Right lobe of liver (tissue), 4 donors: ENCODE measurements at regions not wholly inside any gene's neighbourhood (a gene's known extent, or its start where the extent isn't known, plus 50 kb on each side); places are given as distances from the start of the nearest gene placed in this dataset.

Experiments used
- POLR2A ChIP-seq: fragments of 450-650 bp; IDR thresholded peaks from one replicate; pipeline ENCODE4 v1.6.1; 2017; ENCODE audit warnings: antibody characterized with exemption, mild to moderate bottlenecking
- TF ChIP-seq, protein P1 (sequence below), 4 donors: fragments of 200-600 bp in 3 of 4; fragments of 450-650 bp in 1 of 4; IDR thresholded peaks; one replicate each; pipeline versions ENCODE4 v1.5.1 to v1.8.0; 2016 to 2022; ENCODE audit warnings: antibody characterized with exemption in 4 of 4, mild to moderate bottlenecking in 2 of 4
- donor health status: DM: no; HTN: no; CAD: no.
- donor health status: DM: no; HTN: no; CAD: no.
- donor health status: DM: no; HTN: yes; CAD: no.

DNA sequence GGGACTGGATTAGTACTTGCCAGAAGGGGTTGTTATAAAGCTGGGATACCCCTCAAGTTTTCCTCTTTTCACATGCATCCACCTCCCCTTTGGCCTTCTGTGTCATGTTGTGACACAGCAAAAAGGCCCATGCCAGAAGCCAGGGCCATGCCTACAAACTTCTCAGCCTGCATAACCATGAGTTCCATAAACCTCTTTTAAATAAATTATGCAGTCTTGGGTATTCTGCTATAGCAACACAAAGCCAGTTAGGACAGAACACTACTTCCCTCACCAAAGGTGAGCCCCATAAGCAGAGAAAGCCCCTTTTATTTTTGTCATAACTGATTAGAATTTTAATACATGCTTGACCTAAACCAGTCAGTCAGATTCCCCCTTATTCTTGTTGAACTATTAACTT is 801.3 kb downstream of the DNAH5 start:
- TF ChIP-seq, protein P1, sequence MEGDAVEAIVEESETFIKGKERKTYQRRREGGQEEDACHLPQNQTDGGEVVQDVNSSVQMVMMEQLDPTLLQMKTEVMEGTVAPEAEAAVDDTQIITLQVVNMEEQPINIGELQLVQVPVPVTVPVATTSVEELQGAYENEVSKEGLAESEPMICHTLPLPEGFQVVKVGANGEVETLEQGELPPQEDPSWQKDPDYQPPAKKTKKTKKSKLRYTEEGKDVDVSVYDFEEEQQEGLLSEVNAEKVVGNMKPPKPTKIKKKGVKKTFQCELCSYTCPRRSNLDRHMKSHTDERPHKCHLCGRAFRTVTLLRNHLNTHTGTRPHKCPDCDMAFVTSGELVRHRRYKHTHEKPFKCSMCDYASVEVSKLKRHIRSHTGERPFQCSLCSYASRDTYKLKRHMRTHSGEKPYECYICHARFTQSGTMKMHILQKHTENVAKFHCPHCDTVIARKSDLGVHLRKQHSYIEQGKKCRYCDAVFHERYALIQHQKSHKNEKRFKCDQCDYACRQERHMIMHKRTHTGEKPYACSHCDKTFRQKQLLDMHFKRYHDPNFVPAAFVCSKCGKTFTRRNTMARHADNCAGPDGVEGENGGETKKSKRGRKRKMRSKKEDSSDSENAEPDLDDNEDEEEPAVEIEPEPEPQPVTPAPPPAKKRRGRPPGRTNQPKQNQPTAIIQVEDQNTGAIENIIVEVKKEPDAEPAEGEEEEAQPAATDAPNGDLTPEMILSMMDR (IDR thresholded peaks at IDR 0.05), result no peak
- TF ChIP-seq POLR2A, result no peak
